Breast epithelium (tissue), 3 donors: ENCODE measurements at regions not wholly inside any gene's neighbourhood (a gene's known extent, or its start where the extent isn't known, plus 50 kb on each side); places are given as distances from the start of the nearest gene placed in this dataset.

Experiments
- CTCF ChIP-seq, 3 donors: fragments of 450-650 bp; IDR thresholded peaks; one replicate each; pipeline ENCODE4 v1.5.1; 2016 to 2017; ENCODE audit warnings: antibody characterized with exemption in 3 of 3, mild to moderate bottlenecking in 3 of 3, moderate library complexity in 3 of 3
- POLR2A ChIP-seq: fragments of 450-650 bp; IDR thresholded peaks from one replicate; pipeline ENCODE4 v1.6.1; 2016; ENCODE audit warnings: antibody characterized with exemption, mild to moderate bottlenecking, moderate library complexity

DNA sequence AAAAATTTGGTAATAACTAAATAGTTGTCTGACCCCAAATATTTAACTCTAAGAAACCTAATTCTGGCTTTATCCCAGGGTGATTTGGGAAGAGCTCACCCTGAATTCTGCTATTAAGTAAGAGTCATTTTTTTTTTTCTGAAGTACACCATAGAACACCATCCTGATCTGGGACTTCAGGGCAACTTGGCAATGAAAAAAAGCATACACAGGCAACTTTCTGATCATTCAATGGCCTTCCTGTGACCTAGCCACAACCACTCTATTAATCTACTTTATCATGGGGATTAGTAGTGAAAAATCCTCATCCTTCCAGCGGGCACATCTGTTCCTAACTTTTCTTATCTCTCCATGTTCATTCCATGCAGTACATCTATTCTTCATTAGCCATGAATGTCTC, 333.2 kb upstream of the MAD2L1 start:
- TF ChIP-seq POLR2A (no peak), CTCF (IDR thresholded peaks at IDR 0.05) (no peak)
